Keratinocyte (primary cell): ENCODE measurements at regions not wholly inside any gene's neighbourhood (a gene's known extent, or its start where the extent isn't known, plus 50 kb on each side); places are given as distances from the start of the nearest gene placed in this dataset.

Experiments
- DNase-seq: peaks from one replicate; pipeline ENCODE4 v3.0.0-alpha.2; 2011; ENCODE audit warnings: low read depth, missing footprints, low spot score
- FAIRE-seq: peaks from 2 replicates; lab custom pipeline; 2011; peaks lifted over from hg19 to GRCh38; lab: Jason Lieb, UNC
- H2AFZ ChIP-seq: 2 replicates; pipeline ENCODE4 v1.6.0; 2012; ENCODE audit warnings: low read length, control low read depth, inconsistent platforms; ENCODE audit not compliant: control insufficient read depth
- H3K27ac ChIP-seq: 2 replicates; pipeline ENCODE4 v1.5.1; 2011; ENCODE audit warnings: low read length; ENCODE audit not compliant: control insufficient read depth, insufficient read depth
- H3K27me3 ChIP-seq: 3 replicates; pipeline ENCODE4 v1.6.0; 2011; ENCODE audit warnings: low read length; ENCODE audit not compliant: control insufficient read depth, insufficient read depth; ENCODE audit errors: extremely low read depth
- H3K36me3 ChIP-seq, 2 experiments: 2 replicates in 1 of 2; 3 replicates in 1 of 2; pipeline ENCODE4 v1.5.1; 2011; ENCODE audit warnings: low read length in 2 of 2, mild to moderate bottlenecking in 1 of 2; ENCODE audit not compliant: control insufficient read depth in 2 of 2, insufficient read depth in 2 of 2; ENCODE audit errors: extremely low read depth in 1 of 2
- H3K4me1 ChIP-seq: 3 replicates; pipeline ENCODE4 v1.5.1; 2011; ENCODE audit warnings: low read length; ENCODE audit not compliant: control insufficient read depth, insufficient read depth; ENCODE audit errors: extremely low read depth
- H3K4me2 ChIP-seq: 3 replicates; pipeline ENCODE4 v1.6.0; 2011; ENCODE audit warnings: low read depth, low read length; ENCODE audit not compliant: control insufficient read depth, insufficient read depth; ENCODE audit errors: extremely low read depth
- H3K4me3 ChIP-seq, 3 experiments: fragments of 200-600 bp in 1 of 3; sonication (generic) in 1 of 3; 2 replicates in 2 of 3; 3 replicates in 1 of 3; pipeline ENCODE4 v1.5.1; 2011 to 2016; ENCODE audit warnings: low read length in 3 of 3, mild to moderate bottlenecking in 3 of 3, control low read depth in 2 of 3, inconsistent platforms in 1 of 3, low read depth in 1 of 3, mixed read lengths in 1 of 3, mixed run types in 1 of 3, moderate library complexity in 1 of 3; ENCODE audit not compliant: control insufficient read depth in 2 of 3, insufficient read depth in 2 of 3; ENCODE audit errors: extremely low read depth in 1 of 3
- H3K79me2 ChIP-seq: 2 replicates; pipeline ENCODE4 v1.6.0; 2012; ENCODE audit warnings: low read length; ENCODE audit not compliant: control insufficient read depth, insufficient read depth
- H3K9ac ChIP-seq: 3 replicates; pipeline ENCODE4 v1.6.0; 2011; ENCODE audit warnings: low read length; ENCODE audit not compliant: control insufficient read depth, insufficient read depth; ENCODE audit errors: extremely low read depth
- H3K9me1 ChIP-seq: 3 replicates; pipeline ENCODE4 v1.6.0; 2011; ENCODE audit warnings: low read length; ENCODE audit not compliant: control insufficient read depth, insufficient read depth; ENCODE audit errors: extremely low read depth
- H3K9me3 ChIP-seq: 2 replicates; pipeline ENCODE4 v1.5.1; 2012; ENCODE audit warnings: low read depth, low read length; ENCODE audit not compliant: control insufficient read depth
- H4K20me1 ChIP-seq: 3 replicates; pipeline ENCODE4 v1.6.0; 2011; ENCODE audit warnings: low read length; ENCODE audit not compliant: control insufficient read depth, insufficient read depth; ENCODE audit errors: extremely low read depth
- CTCF ChIP-seq, 3 experiments: IDR thresholded peaks in 1 of 3; conservative IDR thresholded peaks in 1 of 3; optimal IDR thresholded peaks in 1 of 3; 2 replicates in 2 of 3; 3 replicates in 1 of 3; pipeline versions ENCODE3 to v1.5.1; 2011; ENCODE audit warnings: low read length in 3 of 3, mild to moderate bottlenecking in 3 of 3, moderate library complexity in 2 of 3, control low read depth in 1 of 3, inconsistent platforms in 1 of 3; ENCODE audit not compliant: insufficient read depth in 2 of 3; ENCODE audit errors: extremely low read depth in 1 of 3
- EZH2 ChIP-seq: IDR thresholded peaks from one replicate; pipeline ENCODE4 v1.6.1; 2012; ENCODE audit warnings: inconsistent platforms, mild to moderate bottlenecking, low read length, moderate library complexity
- dilution Hi-C: fragments of 300-500 bp; cut with MboI; formaldehyde crosslinking; loops from one replicate; pipeline ENCODE4 v1.7.0; 2020; ENCODE audit warnings: low sequenced_read_pairs; ENCODE audit not compliant: extremely low pct_ligation_motif_present

- dilution Hi-C loops = no loop called here
- no peaks in the 10 kb centered on the region for H3K36me3 ChIP-seq
- H3K9ac ChIP-seq = no peak overlapping the region
- H4K20me1 ChIP-seq = no peaks in the 10 kb centered on the region
- no peaks in the 10 kb centered on the region for H3K79me2 ChIP-seq
- H3K4me3 ChIP-seq = no peak overlapping the region
- FAIRE-seq (no peak), DNase-seq (no peak)
- TF ChIP-seq CTCF (optimal IDR thresholded peaks at IDR 0.05 in 1 of 3, IDR thresholded peaks at IDR 0.05 in 1 of 3, conservative IDR thresholded peaks at IDR 0.05 in 1 of 3; ENCODE audit: extremely low read depth in 1 of 3, insufficient read depth in 2 of 3, low read length in 3 of 3) = no peak
- TF ChIP-seq EZH2 = no peak
- no peaks in the 10 kb centered on the region for H3K4me1 ChIP-seq
- H2AFZ ChIP-seq = no peak overlapping the region
- no peak overlapping the region for H3K4me2 ChIP-seq
- H3K27me3 ChIP-seq = no peaks in the 10 kb centered on the region
- H3K27ac ChIP-seq = no peak overlapping the region
- no peaks in the 10 kb centered on the region for H3K9me1 ChIP-seq
- H3K9me3 ChIP-seq = no peaks in the 10 kb centered on the region
Measured at GRCh38 chr4:141884070-141884469, 247.7 kb downstream of the IL15 start.

- no peak overlapping the region for H3K4me3 ChIP-seq
- H2AFZ ChIP-seq = no peak overlapping the region
- no peaks in the 10 kb centered on the region for H3K27me3 ChIP-seq
- H3K9me1 ChIP-seq = no peaks in the 10 kb centered on the region
- TF ChIP-seq EZH2 (no peak), CTCF (optimal IDR thresholded peaks at IDR 0.05 in 1 of 3, IDR thresholded peaks at IDR 0.05 in 1 of 3, conservative IDR thresholded peaks at IDR 0.05 in 1 of 3; ENCODE audit: extremely low read depth in 1 of 3, insufficient read depth in 2 of 3, low read length in 3 of 3) (no peak)
- no peak overlapping the region for H3K4me2 ChIP-seq
- FAIRE-seq = no peak
- no peaks in the 10 kb centered on the region for H4K20me1 ChIP-seq
- DNase-seq = no peak
- H3K9ac ChIP-seq = no peak overlapping the region
- H3K79me2 ChIP-seq = no peaks in the 10 kb centered on the region
- no peaks in the 10 kb centered on the region for H3K9me3 ChIP-seq
- no peak overlapping the region for H3K27ac ChIP-seq
- H3K36me3 ChIP-seq = no peaks in the 10 kb centered on the region
- dilution Hi-C loops = no loop called here
- H3K4me1 ChIP-seq = no peaks in the 10 kb centered on the region
Measured at GRCh38 chr4:141885112-141885511, 248.7 kb downstream of the IL15 start.
